ENCODE measurements at regions not wholly inside any gene's neighbourhood (a gene's known extent, or its start where the extent isn't known, plus 50 kb on each side); places are given as distances from the start of the nearest gene placed in this dataset.

- TF ChIP-seq EZH2 (IDR thresholded peaks at IDR 0.05; ENCODE audit: borderline replicate concordance, low read depth, low read length, poor library complexity, severe bottlenecking) = no peak
- no peak for TF ChIP-seq CTCF (conservative IDR thresholded peaks at IDR 0.05; ENCODE audit: low read depth, low read length)
Observed at GRCh38 chr4:132214519-132214918, 934.6 kb upstream of the PCDH10 start.
